ENCODE measurements at regions not wholly inside any gene's neighbourhood (a gene's known extent, or its start where the extent isn't known, plus 50 kb on each side); places are given as distances from the start of the nearest gene placed in this dataset.

GRCh38 chr11:105197071-105197815 lies 57.7 kb upstream of the CARD18 start:
- DNase-seq (ENCODE audit: low read depth in 2 of 2), result no peak

GRCh38 chr11:105193260-105193659 lies 53.7 kb upstream of the CARD18 start:
- DNase-seq (ENCODE audit: low read depth in 2 of 2), result no peak

- no peak for DNase-seq (ENCODE audit: low read depth in 2 of 2)
Observed at GRCh38 chr11:105192115-105192514, 52.5 kb upstream of the CARD18 start.

GRCh38 chr11:105189581-105189980 lies 50.0 kb upstream of the CARD18 start:
- peak; percentile 29 to 33 for DNase-seq (ENCODE audit: low read depth in 2 of 2)
